Vagina (tissue), 2 donors: ENCODE measurements at regions not wholly inside any gene's neighbourhood (a gene's known extent, or its start where the extent isn't known, plus 50 kb on each side); places are given as distances from the start of the nearest gene placed in this dataset.

Experiments used
- POLR2A ChIP-seq, 2 donors: fragments of 450-650 bp; IDR thresholded peaks; one replicate each; pipeline ENCODE4 v1.6.1; 2017; ENCODE audit warnings: antibody characterized with exemption in 2 of 2, mild to moderate bottlenecking in 2 of 2, moderate library complexity in 2 of 2
- TF ChIP-seq, protein P1 (sequence below), 3 experiments: fragments of 450-650 bp in 2 of 3; fragments of 200-600 bp in 1 of 3; sonication (generic) in 1 of 3; IDR thresholded peaks; one replicate each; pipeline ENCODE4 v1.5.1; 2017 to 2019; ENCODE audit warnings: antibody characterized with exemption in 3 of 3, mild to moderate bottlenecking in 2 of 3, moderate library complexity in 2 of 3

- TF ChIP-seq, protein P1, sequence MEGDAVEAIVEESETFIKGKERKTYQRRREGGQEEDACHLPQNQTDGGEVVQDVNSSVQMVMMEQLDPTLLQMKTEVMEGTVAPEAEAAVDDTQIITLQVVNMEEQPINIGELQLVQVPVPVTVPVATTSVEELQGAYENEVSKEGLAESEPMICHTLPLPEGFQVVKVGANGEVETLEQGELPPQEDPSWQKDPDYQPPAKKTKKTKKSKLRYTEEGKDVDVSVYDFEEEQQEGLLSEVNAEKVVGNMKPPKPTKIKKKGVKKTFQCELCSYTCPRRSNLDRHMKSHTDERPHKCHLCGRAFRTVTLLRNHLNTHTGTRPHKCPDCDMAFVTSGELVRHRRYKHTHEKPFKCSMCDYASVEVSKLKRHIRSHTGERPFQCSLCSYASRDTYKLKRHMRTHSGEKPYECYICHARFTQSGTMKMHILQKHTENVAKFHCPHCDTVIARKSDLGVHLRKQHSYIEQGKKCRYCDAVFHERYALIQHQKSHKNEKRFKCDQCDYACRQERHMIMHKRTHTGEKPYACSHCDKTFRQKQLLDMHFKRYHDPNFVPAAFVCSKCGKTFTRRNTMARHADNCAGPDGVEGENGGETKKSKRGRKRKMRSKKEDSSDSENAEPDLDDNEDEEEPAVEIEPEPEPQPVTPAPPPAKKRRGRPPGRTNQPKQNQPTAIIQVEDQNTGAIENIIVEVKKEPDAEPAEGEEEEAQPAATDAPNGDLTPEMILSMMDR (IDR thresholded peaks at IDR 0.05), result no peak
- no peak for TF ChIP-seq POLR2A (IDR thresholded peaks at IDR 0.05)
Measured at GRCh38 chr7:91630581-91631380, 249.7 kb downstream of the MTERF1 start.
